AG04449 (cell line): ENCODE measurements at regions not wholly inside any gene's neighbourhood (a gene's known extent, or its start where the extent isn't known, plus 50 kb on each side); places are given as distances from the start of the nearest gene placed in this dataset.

Source experiments
- CTCF ChIA-PET: fragments of 350-600 bp; formaldehyde crosslinking; extraction: SDS; loops from one replicate; lab custom pipeline; 2021; ENCODE audit warnings: antibody characterized with exemption; lab: Yijun Ruan, JAX
- POLR2A ChIA-PET: fragments of 400-600, 350-600 bp; formaldehyde crosslinking; extraction: SDS; loops from one replicate; lab custom pipeline; 2020; ENCODE audit warnings: antibody characterized with exemption, inconsistent platforms; lab: Yijun Ruan, JAX
- DNase-seq: peaks from one replicate; pipeline ENCODE4 v3.0.0-alpha.2; 2010; ENCODE audit warnings: low read depth, low spot score
- H3K4me3 ChIP-seq: 2 replicates; pipeline ENCODE4 v1.5.1; 2011; ENCODE audit warnings: low read depth, mild to moderate bottlenecking, control low read depth, low read length
- TF ChIP-seq, protein P1 (sequence below): IDR thresholded peaks from one replicate; pipeline ENCODE4 v1.5.1; 2011; ENCODE audit warnings: mild to moderate bottlenecking, moderate library complexity, low read length, control low read depth, inconsistent platforms; ENCODE audit not compliant: insufficient read depth; ENCODE audit errors: missing control alignments

DNA sequence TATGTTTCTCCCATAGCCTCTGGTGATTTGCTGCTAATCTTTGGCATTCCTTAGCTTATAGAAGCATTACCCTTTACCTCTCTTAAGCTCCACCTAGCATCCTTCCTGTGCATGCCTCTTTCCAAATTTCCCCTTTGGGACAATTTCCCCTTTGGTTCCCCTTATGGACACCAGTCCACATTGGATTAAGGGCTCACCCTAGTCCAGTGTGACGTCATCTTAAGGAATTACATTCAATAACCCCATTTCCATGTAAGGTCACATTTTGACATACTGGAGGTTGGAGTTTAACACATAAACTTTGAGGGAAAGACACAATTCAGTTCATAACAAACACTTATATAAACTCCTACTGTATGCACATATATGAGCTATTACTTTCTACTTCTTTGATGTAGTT is 916.6 kb downstream of the SLC4A3 start:
- DNase-seq: no peak
- TF ChIP-seq, protein P1, sequence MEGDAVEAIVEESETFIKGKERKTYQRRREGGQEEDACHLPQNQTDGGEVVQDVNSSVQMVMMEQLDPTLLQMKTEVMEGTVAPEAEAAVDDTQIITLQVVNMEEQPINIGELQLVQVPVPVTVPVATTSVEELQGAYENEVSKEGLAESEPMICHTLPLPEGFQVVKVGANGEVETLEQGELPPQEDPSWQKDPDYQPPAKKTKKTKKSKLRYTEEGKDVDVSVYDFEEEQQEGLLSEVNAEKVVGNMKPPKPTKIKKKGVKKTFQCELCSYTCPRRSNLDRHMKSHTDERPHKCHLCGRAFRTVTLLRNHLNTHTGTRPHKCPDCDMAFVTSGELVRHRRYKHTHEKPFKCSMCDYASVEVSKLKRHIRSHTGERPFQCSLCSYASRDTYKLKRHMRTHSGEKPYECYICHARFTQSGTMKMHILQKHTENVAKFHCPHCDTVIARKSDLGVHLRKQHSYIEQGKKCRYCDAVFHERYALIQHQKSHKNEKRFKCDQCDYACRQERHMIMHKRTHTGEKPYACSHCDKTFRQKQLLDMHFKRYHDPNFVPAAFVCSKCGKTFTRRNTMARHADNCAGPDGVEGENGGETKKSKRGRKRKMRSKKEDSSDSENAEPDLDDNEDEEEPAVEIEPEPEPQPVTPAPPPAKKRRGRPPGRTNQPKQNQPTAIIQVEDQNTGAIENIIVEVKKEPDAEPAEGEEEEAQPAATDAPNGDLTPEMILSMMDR: no peak
- ChIA-PET POLR2A (no interaction called here), CTCF (interaction anchor here (0.8 kb wide), 1 partner anchor 13 kb away, joined by 3 read pairs; no protein-coding TSS in a partner anchor)
- H3K4me3 ChIP-seq: no peak overlapping the region

DNA sequence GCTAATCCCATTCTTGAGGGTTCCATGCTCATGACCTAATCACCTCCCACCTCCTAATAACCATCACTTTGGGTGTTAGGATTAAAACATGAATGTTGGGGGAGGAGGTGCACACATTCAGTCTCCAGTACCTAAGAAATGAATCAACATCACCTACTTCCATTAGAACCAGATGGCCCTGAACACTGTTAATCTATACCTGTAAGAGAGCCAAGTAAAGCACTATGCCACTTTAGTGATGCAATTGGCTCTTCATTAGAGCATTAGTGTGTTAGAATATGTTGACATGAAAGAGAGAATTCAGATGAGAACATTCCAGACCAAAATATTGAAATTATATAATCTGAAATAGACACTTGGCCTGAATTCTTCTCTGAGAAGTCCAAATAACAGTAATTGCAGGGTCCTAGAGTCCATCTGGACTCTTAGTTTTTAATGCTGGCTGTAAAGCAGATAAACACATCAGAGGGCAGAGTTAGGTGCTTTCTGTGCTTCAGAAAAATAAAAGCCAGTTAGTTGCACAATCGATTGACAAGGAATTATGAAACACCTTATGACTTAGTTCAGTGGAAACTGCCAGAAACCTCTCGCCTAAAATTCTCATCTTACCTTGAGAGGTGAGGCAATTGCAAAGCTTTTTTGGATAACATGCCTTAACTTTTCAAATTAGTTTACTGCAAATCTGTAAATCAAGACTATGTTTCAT is 923.7 kb downstream of the SLC4A3 start:
- POLR2A ChIA-PET: no interaction called here
- TF ChIP-seq, protein P1: no peak
- no peak overlapping the region for H3K4me3 ChIP-seq
- CTCF ChIA-PET: no interaction called here
- no peak for DNase-seq

DNA sequence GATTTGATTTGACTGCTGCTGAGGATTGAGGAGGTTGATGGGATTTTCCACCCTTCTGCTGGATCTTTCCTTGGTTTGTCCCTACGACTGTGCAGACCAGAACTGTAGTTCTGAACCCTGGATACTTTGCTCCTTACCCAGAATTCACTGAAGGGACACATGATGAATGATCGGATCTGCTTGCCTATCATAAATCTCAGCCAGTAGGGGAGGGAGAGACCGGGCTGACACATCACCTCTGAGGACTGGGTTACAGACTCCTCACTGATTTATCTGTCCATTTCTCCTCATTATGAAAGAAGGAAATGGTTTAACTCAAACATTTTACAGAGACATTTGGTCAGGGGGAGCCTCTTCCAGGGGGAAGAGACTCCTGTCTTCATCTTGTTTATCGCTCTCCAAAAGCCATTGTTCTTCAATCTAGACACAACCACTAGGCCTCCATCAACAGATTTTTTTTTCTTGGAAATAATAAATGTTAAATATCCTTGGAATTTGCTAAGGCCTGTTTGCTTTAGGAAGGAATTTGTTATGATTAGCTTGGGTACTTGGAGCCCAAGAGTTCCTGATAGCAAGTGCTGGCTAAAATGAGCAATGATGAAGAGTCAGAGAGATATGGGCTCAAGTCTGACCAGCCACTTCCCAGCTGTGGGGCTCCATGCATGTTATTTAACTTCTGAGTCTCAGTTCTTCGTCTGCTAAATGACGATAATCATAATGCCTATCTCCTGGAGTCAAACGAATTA is 925.5 kb downstream of the SLC4A3 start:
- CTCF ChIA-PET: interaction anchor here (1.1 to 2.0 kb wide), 2 partner anchors 19 kb away, joined by 5 to 6 read pairs; no protein-coding TSS in a partner anchor
- TF ChIP-seq, protein P1: no peak
- POLR2A ChIA-PET: no interaction called here
- peak; percentile 34 for DNase-seq
- H3K4me3 ChIP-seq: no peak overlapping the region

DNA sequence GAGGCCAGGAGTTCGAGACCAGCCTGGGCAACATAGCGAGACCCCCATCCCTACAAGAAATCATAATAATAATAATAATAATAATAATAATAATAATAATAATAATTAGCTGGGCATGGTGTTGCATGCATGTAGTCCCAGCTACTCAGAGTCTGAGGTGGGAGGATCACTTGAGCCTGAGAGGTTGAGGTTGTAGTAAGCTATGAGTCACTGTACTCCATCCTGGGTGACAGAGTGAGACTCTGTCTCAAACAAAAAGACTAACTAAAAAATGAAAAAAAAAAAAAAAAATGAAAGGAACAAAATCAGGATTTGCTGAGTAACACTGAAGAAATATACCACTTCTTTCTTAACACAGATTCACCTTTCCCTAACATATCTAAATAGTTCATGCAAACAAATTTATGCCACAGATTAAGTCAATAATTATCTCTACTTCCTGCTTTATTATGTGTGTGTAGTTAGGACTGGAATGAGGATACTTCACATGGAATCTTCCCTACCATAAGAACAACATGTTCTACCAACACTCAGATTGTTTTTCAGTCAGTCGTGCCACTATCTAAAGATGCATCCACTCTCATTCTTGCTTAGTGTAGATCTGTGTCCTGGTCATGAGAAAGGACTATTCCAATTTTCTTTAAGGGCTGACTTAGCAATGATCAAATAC is 928.7 kb downstream of the SLC4A3 start:
- no peak for DNase-seq
- no peak overlapping the region for H3K4me3 ChIP-seq
- TF ChIP-seq, protein P1: no peak
- POLR2A ChIA-PET: interaction anchor here (0.6 kb wide), 1 partner anchor 1017 kb away, joined by 4 read pairs; no protein-coding TSS in a partner anchor
- CTCF ChIA-PET: no interaction called here

DNA sequence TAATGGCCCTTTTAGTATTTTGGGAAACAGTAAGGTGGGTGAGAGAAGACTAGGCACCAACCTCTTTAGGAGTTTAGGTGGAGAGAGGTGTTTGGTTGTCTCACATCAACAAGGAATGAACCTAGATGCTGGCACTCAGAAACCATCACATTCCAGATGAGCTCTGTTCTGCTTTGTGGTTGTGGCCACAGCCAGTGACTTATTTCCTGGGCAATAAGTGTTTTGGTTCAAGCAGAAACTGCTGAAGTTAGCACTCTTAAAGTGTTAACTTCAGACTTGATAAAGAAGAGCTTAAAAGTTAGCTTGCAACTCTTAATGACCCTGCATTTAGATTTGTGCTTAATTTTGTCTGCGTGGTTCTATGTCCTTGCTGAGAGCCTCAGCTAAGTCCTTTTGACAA is 929.2 kb downstream of the SLC4A3 start:
- CTCF ChIA-PET: interaction anchor here (0.8 kb wide), 1 partner anchor 13 kb away, joined by 3 read pairs; no protein-coding TSS in a partner anchor

More for the DNA sequence above, 929.2 kb downstream of the SLC4A3 start:
- no peak overlapping the region for H3K4me3 ChIP-seq
- TF ChIP-seq, protein P1: no peak
- POLR2A ChIA-PET: no interaction called here
- peak; percentile 24 for DNase-seq
